Embryonic facial prominence (tissue), 1 donor: ENCODE measurements at regions not wholly inside any gene's neighbourhood (a gene's known extent, or its start where the extent isn't known, plus 50 kb on each side); places are given as distances from the start of the nearest gene placed in this dataset.

Source experiments
- DNase-seq: peaks from one replicate; pipeline ENCODE4 v3.0.0-alpha.2; 2016; ENCODE audit errors: extremely low spot score

DNA sequence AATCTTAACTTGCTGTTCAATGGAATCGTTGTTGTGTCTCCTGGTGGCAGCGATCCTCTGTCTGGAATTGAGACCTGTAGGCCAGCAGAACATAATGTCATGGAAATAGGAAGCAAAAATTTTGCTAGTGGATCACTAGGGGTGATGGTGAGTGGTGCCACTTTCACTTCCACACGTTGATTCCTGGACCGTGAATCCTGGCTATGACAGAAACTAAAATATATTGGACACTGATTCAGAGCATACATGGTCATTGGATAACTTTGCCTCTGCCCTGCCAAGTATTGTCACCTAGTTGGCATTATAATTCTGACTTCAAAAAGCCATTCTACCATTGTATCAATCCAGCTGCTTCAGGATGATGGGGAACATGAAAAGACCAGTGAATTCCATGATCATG is 353.2 kb downstream of the IRX1 start:
- no peak for DNase-seq

DNA sequence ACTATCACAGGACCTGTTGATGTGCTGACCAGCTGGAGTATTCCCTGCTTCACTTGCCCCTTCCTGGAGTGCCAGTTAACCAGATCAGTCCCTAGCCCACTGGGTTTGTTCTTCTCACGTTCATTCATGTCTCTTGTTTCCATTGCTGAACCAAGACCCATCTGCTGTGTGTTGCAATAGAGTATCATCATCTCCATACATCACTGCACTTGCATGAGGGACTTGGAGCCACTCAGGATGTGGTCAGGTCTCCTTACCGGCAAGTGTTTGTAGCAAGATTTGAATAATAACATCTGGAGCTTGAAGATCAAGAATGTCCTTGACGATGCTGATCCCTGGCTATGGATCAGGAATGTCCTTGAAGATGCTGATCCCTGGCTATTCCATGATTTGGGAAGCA is 358.6 kb downstream of the IRX1 start:
- DNase-seq: no peak

- DNase-seq: no peak
Measured at GRCh38 chr5:3954633-3955032, 359.0 kb downstream of the IRX1 start.

GRCh38 chr5:3957658-3958057 is 362.0 kb downstream of the IRX1 start:
- no peak for DNase-seq

GRCh38 chr5:3958389-3958788 is 362.8 kb downstream of the IRX1 start:
- DNase-seq: no peak

DNA sequence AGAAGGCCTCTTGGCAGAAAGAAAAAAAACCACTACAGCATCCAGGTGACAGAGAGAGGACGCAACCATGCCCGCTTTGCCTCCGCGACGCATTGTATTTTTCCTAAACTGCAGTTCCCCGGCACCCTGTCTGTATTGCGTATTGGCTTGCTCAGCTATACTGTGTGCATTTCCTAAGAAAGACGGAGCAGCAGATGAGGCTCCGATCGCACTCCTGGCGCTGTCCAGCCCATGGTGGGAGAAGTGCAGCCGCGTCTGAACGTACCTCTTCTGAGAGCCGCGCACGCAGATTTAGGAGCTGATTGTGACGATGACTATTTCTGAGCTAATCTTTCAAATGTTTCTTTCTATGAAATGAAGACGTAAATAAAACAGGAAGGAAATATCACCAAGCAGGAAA is 366.5 kb downstream of the IRX1 start:
- DNase-seq: no peak

DNA sequence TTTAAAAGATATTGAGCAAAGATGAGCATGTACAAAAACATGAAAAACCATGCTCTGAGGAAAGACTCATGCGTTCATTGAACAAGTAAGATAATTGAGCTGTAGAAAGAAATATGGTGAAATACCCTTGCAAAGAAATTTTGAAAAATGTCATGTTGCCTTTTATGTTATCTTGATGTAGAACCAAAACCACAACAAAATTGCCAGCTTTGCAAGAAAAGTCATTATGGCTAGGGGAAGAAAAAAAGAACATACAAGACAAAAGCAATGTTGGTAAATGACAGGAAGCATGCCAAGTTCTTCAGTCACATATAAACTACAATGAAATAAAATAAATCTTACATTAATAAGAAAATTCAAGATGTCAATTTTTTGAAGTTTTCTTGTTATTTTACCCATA is 368.0 kb downstream of the IRX1 start:
- no peak for DNase-seq

- no peak for DNase-seq
Measured at GRCh38 chr5:3980156-3980555, 384.5 kb downstream of the IRX1 start.

DNA sequence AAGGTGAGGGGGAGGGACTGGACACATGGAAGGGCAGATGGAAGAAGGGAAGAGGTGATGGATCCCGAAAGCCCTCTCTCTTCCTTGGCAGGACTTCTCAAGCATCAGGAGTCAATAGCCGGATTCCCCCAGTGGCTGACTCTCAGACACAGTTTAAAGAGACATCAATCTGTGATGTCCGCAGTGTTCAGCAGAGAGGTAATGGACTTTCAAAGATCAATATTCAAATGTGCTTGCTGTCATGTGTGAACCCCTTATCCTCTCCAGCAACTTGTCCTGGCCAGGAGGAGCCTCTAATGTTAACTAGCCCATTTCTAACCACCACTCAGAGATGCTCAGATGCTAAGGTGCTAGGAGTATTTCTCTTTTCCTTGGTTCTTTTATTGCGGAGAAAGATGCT is 392.2 kb downstream of the IRX1 start:
- no peak for DNase-seq

- DNase-seq: no peak
Measured at GRCh38 chr5:3993856-3994473, 398.3 kb downstream of the IRX1 start.

DNA sequence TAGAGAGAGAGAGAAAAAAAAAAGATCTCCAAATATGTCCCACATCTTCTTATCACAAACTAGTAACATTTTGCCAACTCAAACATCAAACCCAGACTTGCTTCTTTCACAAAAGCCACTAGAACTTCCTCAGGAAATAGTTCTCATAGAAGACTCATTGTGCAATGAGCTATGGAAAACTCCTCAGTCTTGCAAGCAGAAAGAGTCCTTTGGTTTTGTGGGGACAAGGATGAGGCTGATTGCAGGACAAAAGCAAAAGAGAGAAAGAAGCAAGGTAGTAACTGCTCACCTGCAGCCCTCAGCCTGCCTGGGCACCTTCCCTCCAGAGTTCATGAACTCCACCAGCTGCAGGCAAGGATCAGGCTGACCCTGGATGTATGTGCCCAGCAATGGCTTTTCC is 399.0 kb downstream of the IRX1 start:
- no peak for DNase-seq

GRCh38 chr5:3995954-3996619 is 400.5 kb downstream of the IRX1 start:
- no peak for DNase-seq

DNA sequence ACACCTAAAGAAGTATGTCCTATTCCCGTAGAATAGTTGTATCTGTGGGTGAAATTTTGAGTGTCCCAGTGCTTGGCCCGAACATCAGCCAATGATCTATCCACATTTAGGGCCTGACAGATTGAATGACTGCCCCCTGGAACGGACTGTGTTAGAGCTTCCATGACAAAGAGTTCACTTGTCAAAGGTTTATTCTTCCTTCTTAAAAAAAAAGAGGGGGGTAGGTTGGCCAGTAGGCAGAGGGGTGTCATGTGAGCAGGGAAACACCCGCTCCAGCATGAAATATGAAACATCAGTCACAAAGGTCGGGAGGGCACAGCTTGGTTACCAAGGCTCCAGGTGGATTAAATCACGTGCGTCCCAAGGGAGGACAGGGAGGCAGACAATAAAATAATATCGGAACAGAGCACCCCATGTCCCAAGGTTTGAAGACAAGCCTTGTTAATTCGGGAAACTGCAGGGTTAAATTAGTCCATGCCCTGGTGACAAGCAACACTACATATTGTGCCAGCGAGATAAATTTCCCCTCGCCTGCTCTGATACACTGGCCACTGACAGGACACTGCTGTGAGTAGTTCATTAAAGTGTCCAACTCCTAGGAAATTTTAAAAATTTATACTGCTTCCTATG is 401.2 kb downstream of the IRX1 start:
- no peak for DNase-seq

DNA sequence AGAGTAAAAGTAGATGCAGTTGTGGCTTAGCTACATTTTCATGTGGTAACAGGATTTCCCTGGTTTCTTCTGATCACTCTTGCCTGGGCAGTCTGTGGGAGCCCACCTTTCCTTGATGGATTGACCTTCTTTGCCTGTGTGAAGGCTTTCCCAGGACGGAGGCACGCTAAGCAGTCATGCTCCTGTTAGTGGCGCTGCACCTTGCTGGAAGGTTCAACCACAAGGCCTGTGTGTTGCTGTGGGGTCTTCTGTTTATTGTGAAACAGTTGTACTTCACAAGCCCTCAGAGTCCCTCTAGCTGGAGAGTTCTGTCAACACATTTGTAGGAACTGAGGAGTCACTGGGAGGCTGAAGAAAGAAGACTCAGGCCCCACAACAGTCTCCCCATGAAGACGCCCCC is 402.0 kb downstream of the IRX1 start:
- no peak for DNase-seq

- no peak for DNase-seq
Measured at GRCh38 chr5:3999929-4000328, 404.3 kb downstream of the IRX1 start.

DNA sequence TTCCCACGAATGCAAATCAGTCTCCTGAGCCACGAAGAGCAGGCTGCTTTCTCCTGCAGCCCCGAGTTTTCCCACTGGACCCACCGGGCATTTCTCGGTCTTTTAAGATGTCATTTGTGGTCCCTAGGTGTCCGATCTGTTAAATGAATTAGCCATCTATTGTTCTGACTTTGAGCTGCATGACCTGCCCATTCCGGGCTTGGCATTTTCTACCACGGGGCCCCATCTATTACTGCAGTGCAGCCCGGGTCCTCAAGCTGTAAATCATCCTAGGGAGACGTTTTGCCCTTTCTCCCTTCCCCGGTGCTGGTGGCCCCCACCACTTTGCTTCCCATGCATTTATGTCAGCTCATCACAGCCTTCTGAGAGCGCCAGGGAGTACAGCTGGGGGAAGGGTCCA is 405.4 kb downstream of the IRX1 start:
- DNase-seq: no peak

GRCh38 chr5:4001758-4002533 is 406.3 kb downstream of the IRX1 start:
- DNase-seq: no peak

DNA sequence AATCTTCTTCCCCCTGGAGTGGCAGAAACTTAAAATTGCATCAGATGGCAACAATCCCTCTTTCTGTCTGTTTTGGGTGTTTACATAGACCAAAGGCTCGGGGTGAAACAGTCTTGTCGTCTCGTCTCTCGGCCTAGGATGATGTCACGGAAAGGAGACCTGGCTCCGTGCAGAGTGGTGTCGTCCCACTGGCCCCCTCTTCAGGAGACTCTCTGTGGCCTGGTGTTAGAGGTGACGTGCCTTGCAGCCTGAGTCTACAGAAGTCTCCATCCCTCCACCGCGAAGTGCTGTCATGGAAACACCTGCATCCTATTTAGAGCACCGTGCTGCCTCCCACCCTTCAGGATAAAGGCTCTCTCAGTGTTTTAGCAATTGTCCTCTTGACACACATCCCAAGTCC is 409.7 kb downstream of the IRX1 start:
- DNase-seq: no peak

- DNase-seq: no peak
Measured at GRCh38 chr5:4007001-4007400, 411.4 kb downstream of the IRX1 start.

GRCh38 chr5:4011943-4012342 is 416.3 kb downstream of the IRX1 start:
- DNase-seq: no peak

DNA sequence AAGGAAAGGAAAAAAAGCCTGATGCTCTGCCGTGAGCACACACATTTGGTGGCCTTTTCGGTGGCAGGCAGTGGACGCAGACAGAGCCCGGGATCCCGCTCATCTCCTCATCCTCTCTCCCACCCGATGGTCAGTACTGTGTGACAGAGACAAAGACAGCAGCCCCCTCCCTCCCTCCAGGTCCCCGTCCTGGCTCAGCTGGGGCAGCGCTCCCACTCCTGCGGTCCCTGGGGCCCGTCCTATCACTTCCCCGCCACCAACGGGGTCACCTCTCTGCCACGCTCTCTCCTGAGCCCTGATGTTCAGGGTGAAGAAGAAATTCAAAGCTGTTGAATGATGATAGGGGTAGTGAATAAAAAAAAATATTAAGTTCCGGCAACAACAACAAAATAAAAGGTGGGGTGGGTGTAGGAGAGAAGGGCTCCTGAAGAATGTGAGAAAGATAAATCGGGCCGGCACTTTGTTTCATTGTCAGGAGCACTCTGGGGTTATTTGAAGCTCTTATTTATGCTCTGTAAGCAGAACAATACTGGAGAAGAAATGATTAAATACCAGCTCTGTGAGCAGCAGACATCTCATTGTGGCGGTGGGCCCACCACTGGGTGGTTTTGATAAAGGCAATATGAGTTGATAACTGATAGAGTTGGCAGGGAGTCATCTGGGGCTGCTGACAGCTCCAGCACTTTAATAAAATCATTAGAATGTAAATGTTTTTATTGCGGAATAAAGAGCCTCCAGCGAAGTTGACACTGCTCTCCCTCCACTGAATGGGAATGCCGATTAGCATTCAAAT is 417.7 kb downstream of the IRX1 start:
- no peak for DNase-seq

- no peak for DNase-seq
Measured at GRCh38 chr5:4015709-4016108, 420.1 kb downstream of the IRX1 start.
